ENCODE measurements at regions not wholly inside any gene's neighbourhood (a gene's known extent, or its start where the extent isn't known, plus 50 kb on each side); places are given as distances from the start of the nearest gene placed in this dataset.
A peak's percentile ranks its signal among the peaks of the same experiment; 100 is the strongest.

GRCh38 chr2:105489168-105489878, 90.5 kb upstream of the FHL2 start:
- CTCF ChIA-PET: no interaction called here
- POLR2A ChIA-PET: no interaction called here
- TF ChIP-seq ZNF18 (tag by site-specific recombination; IDR thresholded peaks at IDR 0.05): no peak
- TF ChIP-seq ZNF785 (tag by site-specific recombination; IDR thresholded peaks at IDR 0.05): no peak
- no peak for TF ChIP-seq ZNF768 (tag by site-specific recombination; IDR thresholded peaks at IDR 0.05)
- no peak for TF ChIP-seq ZNF350 (tag by site-specific recombination; IDR thresholded peaks at IDR 0.05)
- TF ChIP-seq ZIC2 (tag by site-specific recombination; IDR thresholded peaks at IDR 0.05): peak; percentile 62
- no peak for TF ChIP-seq ZNF629 (tag by site-specific recombination; IDR thresholded peaks at IDR 0.05)
- TF ChIP-seq HOXD13 (CRISPR knock-in tag; IDR thresholded peaks at IDR 0.05; ENCODE audit: borderline replicate concordance): no peak
- no peak for TF ChIP-seq ZNF335 (tag by site-specific recombination; conservative IDR thresholded peaks at IDR 0.05)
- no peak for TF ChIP-seq PATZ1 (tag by site-specific recombination; IDR thresholded peaks at IDR 0.05)
- TF ChIP-seq ZBTB7A (tag by site-specific recombination; IDR thresholded peaks at IDR 0.05; ENCODE audit: low read depth): no peak
- TF ChIP-seq PRDM1 (tag by site-specific recombination; IDR thresholded peaks at IDR 0.05): peak; percentile 57; the same call in 1 of the 2 replicates
- TF ChIP-seq ZNF366 (tag by site-specific recombination; conservative IDR thresholded peaks at IDR 0.05): peak; percentile 80
- no peaks in the 10 kb centered on the region for H3K4me1 ChIP-seq (ENCODE audit: control insufficient read depth, insufficient read depth, low read length)
- no peaks in the 10 kb centered on the region for H3K36me3 ChIP-seq (ENCODE audit: control insufficient read depth in 2 of 2, insufficient read depth in 1 of 2, low read length in 2 of 2)
- no peaks in the 10 kb centered on the region for H3K9me3 ChIP-seq (ENCODE audit: control insufficient read depth, insufficient read depth, low read depth, low read length)
- H3K4me3 ChIP-seq (ENCODE audit: low read depth, low read length): no peak overlapping the region
- no peak overlapping the region for H3K27ac ChIP-seq (ENCODE audit: extremely low read depth, low read depth, low read length)

- ChIA-PET CTCF (no interaction called here), POLR2A (no interaction called here)
- H3K36me3 ChIP-seq (ENCODE audit: control insufficient read depth in 2 of 2, insufficient read depth in 1 of 2, low read length in 2 of 2): no peaks in the 10 kb centered on the region
- TF ChIP-seq ZNF510 (tag by site-specific recombination; IDR thresholded peaks at IDR 0.05; ENCODE audit: insufficient replicate concordance): no peak
- TF ChIP-seq ZNF600 (tag by site-specific recombination; IDR thresholded peaks at IDR 0.05): no peak
- no peak for TF ChIP-seq ZNF548 (tag by site-specific recombination; IDR thresholded peaks at IDR 0.05)
- no peak for TF ChIP-seq ZBTB49 (tag by site-specific recombination; IDR thresholded peaks at IDR 0.05; ENCODE audit: low read depth)
- no peak for TF ChIP-seq ZNF18 (tag by site-specific recombination; IDR thresholded peaks at IDR 0.05)
- TF ChIP-seq ZNF148 (tag by site-specific recombination; IDR thresholded peaks at IDR 0.05; ENCODE audit: borderline replicate concordance): no peak
- TF ChIP-seq RBAK (tag by site-specific recombination; IDR thresholded peaks at IDR 0.05): no peak
- no peak for TF ChIP-seq ZNF624 (tag by site-specific recombination; IDR thresholded peaks at IDR 0.05)
- no peak for TF ChIP-seq AEBP2 (tag by site-specific recombination; IDR thresholded peaks at IDR 0.05; ENCODE audit: borderline replicate concordance)
These were observed 89.4 kb upstream of the FHL2 start for GRCh38 chr2:105488285-105488684.

More at GRCh38 chr2:105488285-105488684, 89.4 kb upstream of the FHL2 start:
- Histone ChIP-seq H3K4me1 (ENCODE audit: control insufficient read depth, insufficient read depth, low read length) (no peaks in the 10 kb centered on the region), H3K27ac (ENCODE audit: extremely low read depth, low read depth, low read length) (no peak overlapping the region), H3K4me3 (ENCODE audit: low read depth, low read length) (no peak overlapping the region), H3K9me3 (ENCODE audit: control insufficient read depth, insufficient read depth, low read depth, low read length) (no peaks in the 10 kb centered on the region)
